AG04450 (cell line): ENCODE measurements at regions not wholly inside any gene's neighbourhood (a gene's known extent, or its start where the extent isn't known, plus 50 kb on each side); places are given as distances from the start of the nearest gene placed in this dataset.

Experiments
- CTCF ChIA-PET: fragments of 300-600, 350-600 bp; formaldehyde crosslinking; extraction: SDS; loops from one replicate; lab custom pipeline; 2022; ENCODE audit warnings: antibody characterized with exemption, inconsistent platforms; lab: Charles Lee
- POLR2A ChIA-PET: fragments of 350-600 bp; formaldehyde crosslinking; extraction: SDS; loops from one replicate; lab custom pipeline; 2021; ENCODE audit warnings: antibody characterized with exemption, inconsistent platforms; lab: Yijun Ruan, JAX
- DNase-seq: peaks from one replicate; pipeline ENCODE4 v3.0.0-alpha.2; 2011; ENCODE audit warnings: low read depth, low spot score
- H3K27ac ChIP-seq: one replicate; pipeline ENCODE4 v1.5.1; 2012; ENCODE audit warnings: low read depth, low read length, control low read depth
- H3K27me3 ChIP-seq: one replicate; pipeline ENCODE4 v1.6.0; 2012; ENCODE audit warnings: low read length; ENCODE audit not compliant: control insufficient read depth, insufficient read depth
- H3K4me3 ChIP-seq: 2 replicates; pipeline ENCODE4 v1.5.1; 2011; ENCODE audit warnings: mild to moderate bottlenecking, low read depth, low read length, control low read depth
- H3K9me3 ChIP-seq: 2 replicates; pipeline ENCODE4 v1.5.1; 2012; ENCODE audit warnings: low read length; ENCODE audit not compliant: control insufficient read depth, insufficient read depth
- CTCF ChIP-seq: IDR thresholded peaks from 2 replicates; pipeline ENCODE4 v1.5.1; 2011; ENCODE audit warnings: low read depth, low read length, control low read depth, inconsistent platforms

GRCh38 chr4:123581802-123582201 is 185.2 kb downstream of the SPRY1 start:
- DNase-seq: no peak
- ChIA-PET POLR2A (no interaction called here), CTCF (interaction anchor here (0.8 kb wide), 1 partner anchor 79 kb away, joined by 3 read pairs; no protein-coding TSS in a partner anchor)
- TF ChIP-seq CTCF: no peak
- H3K27me3 ChIP-seq: no peaks in the 10 kb centered on the region
- peaks cover 8% of the 10 kb centered on the region for H3K9me3 ChIP-seq
- no peak overlapping the region for H3K27ac ChIP-seq
- no peak overlapping the region for H3K4me3 ChIP-seq

- POLR2A ChIA-PET: no interaction called here
- no peaks in the 10 kb centered on the region for H3K27me3 ChIP-seq
- H3K9me3 ChIP-seq: peaks cover 8% of the 10 kb centered on the region
- no peak for DNase-seq
- H3K27ac ChIP-seq: no peak overlapping the region
- no peak for TF ChIP-seq CTCF
- H3K4me3 ChIP-seq: no peak overlapping the region
- CTCF ChIA-PET: interaction anchor here (1.2 to 2.2 kb wide), 2 partner anchors 14 to 19 kb away, joined by 3 to 10 read pairs; no protein-coding TSS in a partner anchor
Observed at GRCh38 chr4:123583043-123583442, 186.4 kb downstream of the SPRY1 start.

GRCh38 chr4:123585111-123585510 is 188.5 kb downstream of the SPRY1 start:
- DNase-seq: no peak
- CTCF ChIA-PET: no interaction called here
- no peak overlapping the region for H3K27ac ChIP-seq
- no peaks in the 10 kb centered on the region for H3K27me3 ChIP-seq
- POLR2A ChIA-PET: no interaction called here
- H3K9me3 ChIP-seq: peaks cover 8% of the 10 kb centered on the region
- TF ChIP-seq CTCF: no peak
- no peak overlapping the region for H3K4me3 ChIP-seq

GRCh38 chr4:123587983-123588494 is 191.4 kb downstream of the SPRY1 start:
- no peak overlapping the region for H3K4me3 ChIP-seq
- CTCF ChIA-PET: interaction anchor here (1.1 to 1.2 kb wide), 2 partner anchors 474 to 672 kb away, joined by 3 to 4 read pairs; no protein-coding TSS in a partner anchor
- peak; percentile 80 for DNase-seq
- no peaks in the 10 kb centered on the region for H3K9me3 ChIP-seq
- no peak for TF ChIP-seq CTCF
- H3K27me3 ChIP-seq: no peaks in the 10 kb centered on the region
- peak overlapping the region; percentile 83 for H3K27ac ChIP-seq
- POLR2A ChIA-PET: interaction anchor here (0.8 to 0.9 kb wide), 4 partner anchors 109 to 244 kb away, joined by 3 read pairs; partner anchors contain the start of gene SPRY1

- ChIA-PET POLR2A (interaction anchor here (0.8 to 0.9 kb wide), 2 partner anchors 110 to 244 kb away, joined by 3 read pairs; no protein-coding TSS in a partner anchor), CTCF (interaction anchor here (0.7 to 1.2 kb wide), 3 partner anchors 51 to 474 kb away, joined by 3 to 4 read pairs (median 3); no protein-coding TSS in a partner anchor)
- Histone ChIP-seq H3K27me3 (no peaks in the 10 kb centered on the region), H3K4me3 (no peak overlapping the region), H3K9me3 (no peaks in the 10 kb centered on the region), H3K27ac (peak overlapping the region; percentile 73)
- no peak for DNase-seq
- no peak for TF ChIP-seq CTCF
Observed at GRCh38 chr4:123588631-123589241, 192.1 kb downstream of the SPRY1 start.
